HG03175 (cell line): ENCODE measurements at regions not wholly inside any gene's neighbourhood (a gene's known extent, or its start where the extent isn't known, plus 50 kb on each side); places are given as distances from the start of the nearest gene placed in this dataset.

Experiments
- ATAC-seq: cut with Tn5 transposase; IDR thresholded peaks from one replicate; pipeline ENCODE4 v1.9.1; 2021; ENCODE audit warnings: mild to moderate bottlenecking, moderate library complexity; ENCODE audit not compliant: unreplicated experiment

GRCh38 chr4:38189445-38189844 lies 229.2 kb downstream of the PTTG2 start:
- ATAC-seq = no peak

GRCh38 chr4:38190717-38191178 lies 230.6 kb downstream of the PTTG2 start:
- no peak for ATAC-seq

- no peak for ATAC-seq
Observed at GRCh38 chr4:38192516-38192915, 232.3 kb downstream of the PTTG2 start.

GRCh38 chr4:38193236-38193863 lies 233.2 kb downstream of the PTTG2 start:
- no peak for ATAC-seq

GRCh38 chr4:38194047-38194602 lies 233.9 kb downstream of the PTTG2 start:
- ATAC-seq = no peak

GRCh38 chr4:38195486-38195885 lies 235.3 kb downstream of the PTTG2 start:
- ATAC-seq = no peak

GRCh38 chr4:38195911-38196310 lies 235.7 kb downstream of the PTTG2 start:
- no peak for ATAC-seq

- no peak for ATAC-seq
Observed at GRCh38 chr4:38202242-38202641, 242.0 kb downstream of the PTTG2 start.

GRCh38 chr4:38203609-38204008 lies 243.4 kb downstream of the PTTG2 start:
- ATAC-seq = no peak

- ATAC-seq = no peak
Observed at GRCh38 chr4:38204339-38205035, 244.3 kb downstream of the PTTG2 start.

- no peak for ATAC-seq
Observed at GRCh38 chr4:38205261-38205660, 245.1 kb downstream of the PTTG2 start.

- ATAC-seq = no peak
Observed at GRCh38 chr4:38207110-38207457, 246.9 kb downstream of the PTTG2 start.

- ATAC-seq = no peak
Observed at GRCh38 chr4:38209654-38210053, 249.5 kb downstream of the PTTG2 start.

- ATAC-seq = no peak
Observed at GRCh38 chr4:38210396-38211114, 250.4 kb downstream of the PTTG2 start.

GRCh38 chr4:38211885-38212284 lies 251.7 kb downstream of the PTTG2 start:
- ATAC-seq = no peak

GRCh38 chr4:38213083-38213805 lies 253.0 kb downstream of the PTTG2 start:
- ATAC-seq = no peak

GRCh38 chr4:38222892-38223291 lies 262.7 kb downstream of the PTTG2 start:
- no peak for ATAC-seq

- ATAC-seq = no peak
Observed at GRCh38 chr4:38223306-38223705, 263.1 kb downstream of the PTTG2 start.

GRCh38 chr4:38223782-38224236 lies 263.6 kb downstream of the PTTG2 start:
- no peak for ATAC-seq

GRCh38 chr4:38224850-38225249 lies 264.7 kb downstream of the PTTG2 start:
- no peak for ATAC-seq

- ATAC-seq = no peak
Observed at GRCh38 chr4:38226170-38226569, 266.0 kb downstream of the PTTG2 start.
